C4-2B (cell line): ENCODE measurements at regions not wholly inside any gene's neighbourhood (a gene's known extent, or its start where the extent isn't known, plus 50 kb on each side); places are given as distances from the start of the nearest gene placed in this dataset.

ENCODE experiments used
- H3K27ac ChIP-seq: fragments of 450-650 bp; 2 replicates; pipeline ENCODE4 v1.5.1; 2017
- ZFX ChIP-seq: fragments of 450-650 bp; IDR thresholded peaks from 2 replicates; pipeline ENCODE4 v1.6.1; 2017
- TF ChIP-seq, protein P1 (sequence below): fragments of 450-650 bp; conservative IDR thresholded peaks from 2 replicates; pipeline ENCODE4 v1.5.1; 2017; ENCODE audit warnings: mild to moderate bottlenecking

DNA sequence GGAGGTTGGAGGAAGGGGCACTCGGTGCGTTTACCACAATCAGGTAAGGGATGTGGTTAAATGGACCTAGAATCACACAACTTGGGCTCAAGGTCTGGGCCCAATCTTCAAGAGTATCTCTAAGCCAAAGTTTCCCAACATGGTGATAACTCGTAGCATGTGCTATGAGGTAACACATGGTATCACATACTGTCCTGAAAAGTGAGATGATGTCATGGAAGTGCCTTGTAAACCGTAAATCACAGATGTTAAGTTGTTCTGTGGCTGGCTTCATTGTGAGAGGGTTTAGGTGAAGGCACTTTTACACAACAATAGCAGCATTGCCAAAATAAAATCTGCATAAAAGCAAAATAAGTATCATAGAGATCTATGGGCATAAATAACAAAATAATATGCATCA, 551.8 kb downstream of the PLCL1 start:
- TF ChIP-seq ZFX: no peak
- TF ChIP-seq, protein P1, sequence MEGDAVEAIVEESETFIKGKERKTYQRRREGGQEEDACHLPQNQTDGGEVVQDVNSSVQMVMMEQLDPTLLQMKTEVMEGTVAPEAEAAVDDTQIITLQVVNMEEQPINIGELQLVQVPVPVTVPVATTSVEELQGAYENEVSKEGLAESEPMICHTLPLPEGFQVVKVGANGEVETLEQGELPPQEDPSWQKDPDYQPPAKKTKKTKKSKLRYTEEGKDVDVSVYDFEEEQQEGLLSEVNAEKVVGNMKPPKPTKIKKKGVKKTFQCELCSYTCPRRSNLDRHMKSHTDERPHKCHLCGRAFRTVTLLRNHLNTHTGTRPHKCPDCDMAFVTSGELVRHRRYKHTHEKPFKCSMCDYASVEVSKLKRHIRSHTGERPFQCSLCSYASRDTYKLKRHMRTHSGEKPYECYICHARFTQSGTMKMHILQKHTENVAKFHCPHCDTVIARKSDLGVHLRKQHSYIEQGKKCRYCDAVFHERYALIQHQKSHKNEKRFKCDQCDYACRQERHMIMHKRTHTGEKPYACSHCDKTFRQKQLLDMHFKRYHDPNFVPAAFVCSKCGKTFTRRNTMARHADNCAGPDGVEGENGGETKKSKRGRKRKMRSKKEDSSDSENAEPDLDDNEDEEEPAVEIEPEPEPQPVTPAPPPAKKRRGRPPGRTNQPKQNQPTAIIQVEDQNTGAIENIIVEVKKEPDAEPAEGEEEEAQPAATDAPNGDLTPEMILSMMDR: no peak
- H3K27ac ChIP-seq: no peak overlapping the region

DNA sequence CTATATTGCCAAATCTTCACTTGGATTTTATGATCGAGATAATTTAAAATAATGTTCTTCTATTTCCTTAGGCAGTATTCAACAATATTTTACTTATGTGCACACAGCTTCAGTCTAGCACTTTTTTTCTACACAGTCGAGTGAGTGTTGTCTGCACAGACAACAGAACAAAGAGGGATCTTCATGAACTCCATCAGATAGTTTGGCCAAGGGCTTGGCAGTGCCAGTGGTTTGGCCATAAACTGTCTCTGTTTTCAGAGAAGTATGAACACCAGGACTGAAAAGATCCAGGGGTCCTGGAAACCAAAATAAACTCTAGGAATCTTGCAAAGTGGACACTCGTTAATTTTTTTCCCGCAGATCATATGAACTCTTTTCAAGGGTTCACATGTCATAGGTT, 547.3 kb downstream of the PLCL1 start:
- H3K27ac ChIP-seq: no peak overlapping the region
- no peak for TF ChIP-seq ZFX
- TF ChIP-seq, protein P1: no peak

DNA sequence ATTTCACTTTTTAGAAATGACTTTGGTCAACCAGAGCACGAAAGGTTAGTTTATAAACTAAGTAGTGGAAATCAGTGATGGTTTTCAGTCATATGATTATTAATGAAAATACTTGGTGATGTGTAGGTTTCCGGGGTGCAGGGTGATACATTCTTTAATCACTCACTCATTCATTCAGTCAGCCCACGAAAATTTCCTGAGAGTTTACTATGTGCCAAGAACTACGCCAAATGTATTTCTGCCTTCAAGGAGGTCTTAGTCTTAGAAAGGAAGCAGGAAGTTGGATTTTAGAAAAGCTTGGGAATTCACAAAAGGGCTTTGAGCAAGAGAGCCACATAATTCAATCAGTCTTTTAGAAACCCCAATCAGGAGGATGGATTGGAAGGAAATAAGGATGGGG, 543.6 kb downstream of the PLCL1 start:
- TF ChIP-seq ZFX: no peak
- TF ChIP-seq, protein P1: no peak
- H3K27ac ChIP-seq: no peak overlapping the region

DNA sequence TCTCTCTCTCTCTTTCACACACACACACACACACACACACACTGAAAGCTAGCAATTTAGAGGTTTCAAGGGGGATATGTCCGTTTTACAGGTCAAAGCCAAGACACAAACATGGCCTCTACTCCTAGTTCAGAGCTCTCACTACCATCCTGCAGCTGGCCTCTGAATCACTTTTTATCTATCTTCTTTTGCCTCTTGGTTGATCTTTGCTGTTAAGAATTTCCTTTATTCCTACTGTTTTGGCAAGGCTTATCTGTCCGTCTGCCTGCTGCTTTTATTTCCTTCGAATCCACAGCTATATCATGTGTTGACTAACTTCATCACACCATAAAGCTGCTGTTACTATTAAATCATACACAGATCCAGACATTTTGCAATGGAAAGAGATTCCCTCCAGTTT, 543.0 kb downstream of the PLCL1 start:
- no peak for TF ChIP-seq ZFX
- TF ChIP-seq, protein P1: no peak
- H3K27ac ChIP-seq: no peak overlapping the region

DNA sequence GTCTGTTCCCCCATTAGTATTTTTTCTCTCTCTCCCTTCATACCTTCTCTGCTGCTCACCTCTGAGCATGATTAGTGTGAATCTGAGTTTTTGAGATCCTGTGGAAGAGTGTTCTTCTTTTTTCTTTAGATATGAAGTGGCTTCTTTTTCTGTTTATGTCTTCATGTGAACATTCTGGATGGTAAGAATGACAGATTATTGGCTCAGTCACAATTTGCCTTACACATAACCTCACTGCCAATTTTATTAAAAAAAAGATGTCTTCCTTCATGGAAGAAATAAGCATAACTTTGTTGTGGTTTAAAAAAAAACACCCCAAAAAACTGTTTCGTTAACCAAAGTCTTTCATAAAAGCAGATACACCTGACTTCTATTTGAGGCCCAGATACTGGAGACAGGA, 539.1 kb downstream of the PLCL1 start:
- TF ChIP-seq, protein P1: no peak
- TF ChIP-seq ZFX: no peak
- no peak overlapping the region for H3K27ac ChIP-seq

DNA sequence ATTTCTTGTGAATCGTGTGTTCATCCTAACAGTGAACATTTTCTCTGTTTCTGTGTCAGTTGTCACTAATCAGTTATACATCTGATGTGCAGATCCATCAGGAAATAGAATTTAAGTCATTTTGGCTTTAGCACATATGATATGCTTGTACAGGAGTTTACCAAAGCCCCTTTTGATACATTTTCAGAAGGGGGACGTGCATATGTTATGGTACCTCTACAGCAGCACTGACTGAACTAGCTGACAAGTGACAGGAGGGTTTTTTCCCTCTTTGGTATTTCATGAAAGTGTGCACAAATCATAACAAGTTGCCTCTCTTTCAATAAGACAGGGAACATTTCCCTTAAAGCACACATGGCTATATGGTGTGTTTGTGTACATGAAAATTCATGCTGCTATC, 536.5 kb downstream of the PLCL1 start:
- no peak overlapping the region for H3K27ac ChIP-seq
- no peak for TF ChIP-seq ZFX
- TF ChIP-seq, protein P1: no peak

DNA sequence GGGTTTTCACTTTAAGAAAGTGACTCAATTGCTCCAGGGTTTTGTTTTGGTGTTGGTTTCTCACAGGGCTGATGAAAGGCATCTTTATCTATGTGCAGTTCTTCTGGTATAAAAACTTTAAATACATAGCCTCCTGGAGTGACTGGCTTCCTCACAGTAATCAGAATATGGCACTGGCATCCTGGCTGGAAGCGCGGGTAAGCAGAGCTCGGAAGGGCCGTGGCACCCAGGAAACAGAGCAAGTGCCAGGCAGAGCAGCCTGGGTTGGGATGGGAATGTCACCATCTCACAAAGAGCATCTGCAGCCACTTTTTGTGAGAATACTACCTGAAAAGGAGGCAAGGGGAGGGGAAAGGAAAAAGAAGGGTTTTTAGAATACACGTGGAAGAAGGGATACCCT, 534.7 kb downstream of the PLCL1 start:
- H3K27ac ChIP-seq: no peak overlapping the region
- TF ChIP-seq ZFX: no peak
- TF ChIP-seq, protein P1: no peak

DNA sequence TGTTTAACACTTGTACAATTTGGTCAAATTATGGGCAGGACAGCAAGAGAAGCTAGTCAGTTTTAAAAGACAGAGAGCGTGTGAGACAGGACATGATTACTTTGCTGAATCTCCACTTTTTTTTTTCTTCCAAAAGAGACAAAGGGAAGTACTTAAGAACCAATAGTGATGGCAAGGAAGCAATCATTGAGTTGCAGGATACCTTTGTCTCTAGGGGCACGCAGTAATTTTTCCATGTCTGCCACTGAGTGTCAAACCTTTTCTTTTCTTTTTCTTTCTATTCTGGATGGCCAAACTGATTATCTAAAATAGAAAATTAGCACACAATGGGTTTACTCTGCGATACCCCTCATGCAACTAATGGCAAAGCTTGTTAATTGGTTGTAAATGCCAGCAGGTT, 533.0 kb downstream of the PLCL1 start:
- H3K27ac ChIP-seq: no peak overlapping the region
- no peak for TF ChIP-seq ZFX
- TF ChIP-seq, protein P1: no peak
